Calu3 (cell line): ENCODE measurements at regions not wholly inside any gene's neighbourhood (a gene's known extent, or its start where the extent isn't known, plus 50 kb on each side); places are given as distances from the start of the nearest gene placed in this dataset.

Source experiments
- BruUV-seq: library from RNA; stranded (reverse); fragments of 400-500 nt; replicated peaks from 2 replicates; lab custom pipeline; 2021; lab: Mats Ljungman, UMichigan
- CTCF ChIA-PET: fragments of 300-600 bp; sonication (Branson Sonifier 250); formaldehyde crosslinking; loops from one replicate; lab custom pipeline; 2022; ENCODE audit warnings: antibody characterized with exemption; lab: Charles Lee
- DNase-seq: peaks from one replicate; pipeline ENCODE4 v3.0.0; 2022
- H3K27ac Mint-ChIP-seq: one replicate; pipeline ENCODE4 v1.8.0; 2022; ENCODE audit warnings: mixed read lengths; ENCODE audit not compliant: unreplicated experiment
- H3K27me3 Mint-ChIP-seq: one replicate; pipeline ENCODE4 v1.8.0; 2022; ENCODE audit warnings: mixed read lengths; ENCODE audit not compliant: unreplicated experiment
- H3K36me3 Mint-ChIP-seq: one replicate; pipeline ENCODE4 v1.8.0; 2022; ENCODE audit warnings: mild to moderate bottlenecking, moderate library complexity, mixed read lengths; ENCODE audit not compliant: insufficient read depth, unreplicated experiment
- H3K4me1 Mint-ChIP-seq: one replicate; pipeline ENCODE4 v1.8.0; 2022; ENCODE audit warnings: mild to moderate bottlenecking, low read depth, mixed read lengths; ENCODE audit not compliant: unreplicated experiment
- H3K4me3 Mint-ChIP-seq: one replicate; pipeline ENCODE4 v1.8.0; 2022; ENCODE audit warnings: mild to moderate bottlenecking, low read depth, moderate library complexity, mixed read lengths; ENCODE audit not compliant: unreplicated experiment
- H3K9me3 Mint-ChIP-seq: one replicate; pipeline ENCODE4 v1.8.0; 2022; ENCODE audit warnings: low read depth, mixed read lengths; ENCODE audit not compliant: unreplicated experiment
- CTCF ChIP-seq: fragments of 200-600 bp; IDR thresholded peaks from one replicate; pipeline ENCODE4 v1.8.0; 2022; ENCODE audit warnings: antibody characterized with exemption; ENCODE audit not compliant: unreplicated experiment
- intact Hi-C: fragments of 100-400 bp; cut with micrococcal nuclease; formaldehyde crosslinking; loops from one replicate; pipeline ENCODE4 v1.10.0; 2022; ENCODE audit not compliant: unreplicated experiment

GRCh38 chr2:23213196-23213595 lies 171.8 kb upstream of the KLHL29 start:
- H3K4me1 Mint-ChIP-seq: peaks cover 27% of the 10 kb centered on the region
- BruUV-seq: no TSS peak

GRCh38 chr2:23215016-23215415 lies 170.0 kb upstream of the KLHL29 start:
- H3K27ac Mint-ChIP-seq: no peak overlapping the region
- H3K9me3 Mint-ChIP-seq: peaks cover 2% of the 10 kb centered on the region
- BruUV-seq: no TSS peak
- no peaks in the 10 kb centered on the region for H3K36me3 Mint-ChIP-seq
- H3K4me3 Mint-ChIP-seq: no peak overlapping the region
- CTCF ChIA-PET: no interaction called here
- peaks cover 17% of the 10 kb centered on the region for H3K4me1 Mint-ChIP-seq
- TF ChIP-seq CTCF: no peak
- no peak for DNase-seq
- H3K27me3 Mint-ChIP-seq: peaks cover 19% of the 10 kb centered on the region
- intact Hi-C loops: no loop called here

More at GRCh38 chr2:23213196-23213595, 171.8 kb upstream of the KLHL29 start:
- no peak for DNase-seq
- H3K36me3 Mint-ChIP-seq: no peaks in the 10 kb centered on the region
- H3K9me3 Mint-ChIP-seq: peaks cover 2% of the 10 kb centered on the region
- intact Hi-C loops: no loop called here
- no peak overlapping the region for H3K4me3 Mint-ChIP-seq
- no peak overlapping the region for H3K27ac Mint-ChIP-seq
- H3K27me3 Mint-ChIP-seq: peaks cover 37% of the 10 kb centered on the region
- TF ChIP-seq CTCF: no peak
- CTCF ChIA-PET: no interaction called here

GRCh38 chr2:23219666-23220065 lies 165.3 kb upstream of the KLHL29 start:
- BruUV-seq: no TSS peak
- H3K9me3 Mint-ChIP-seq: no peaks in the 10 kb centered on the region
- H3K4me1 Mint-ChIP-seq: no peaks in the 10 kb centered on the region
- peaks cover 23% of the 10 kb centered on the region for H3K27me3 Mint-ChIP-seq
- DNase-seq: no peak
- CTCF ChIA-PET: no interaction called here
- H3K36me3 Mint-ChIP-seq: no peaks in the 10 kb centered on the region
- no peak for TF ChIP-seq CTCF
- H3K27ac Mint-ChIP-seq: no peak overlapping the region
- intact Hi-C loops: no loop called here
- no peak overlapping the region for H3K4me3 Mint-ChIP-seq

- Mint-ChIP-seq H3K4me3 (no peak overlapping the region), H3K9me3 (no peaks in the 10 kb centered on the region), H3K27me3 (peaks cover 23% of the 10 kb centered on the region), H3K36me3 (no peaks in the 10 kb centered on the region), H3K27ac (no peak overlapping the region), H3K4me1 (no peaks in the 10 kb centered on the region)
- no peak for TF ChIP-seq CTCF
- CTCF ChIA-PET: no interaction called here
- intact Hi-C loops: no loop called here
- DNase-seq: no peak
- BruUV-seq: no TSS peak
Observed at GRCh38 chr2:23220513-23221094, 164.4 kb upstream of the KLHL29 start.
